HFFc6 (cell line): ENCODE measurements at regions not wholly inside any gene's neighbourhood (a gene's known extent, or its start where the extent isn't known, plus 50 kb on each side); places are given as distances from the start of the nearest gene placed in this dataset.
A peak's percentile ranks its signal among the peaks of the same experiment; 100 is the strongest.
"Not testable (repeated sequence)": the region's sequence is repeated elsewhere in the genome, so short reads cannot be mapped to it uniquely, and the experiment has no call there.

Experiments
- DNase-seq: peaks from one replicate; pipeline ENCODE4 v3.0.0-alpha.2; 2018
- H3K27ac Mint-ChIP-seq: 2 replicates; pipeline ENCODE4 v1.8.0; 2020; ENCODE audit warnings: mild to moderate bottlenecking, mixed read lengths
- H3K27me3 Mint-ChIP-seq: 2 replicates; pipeline ENCODE4 v1.8.0; 2021; ENCODE audit warnings: mild to moderate bottlenecking, moderate library complexity, mixed read lengths; ENCODE audit not compliant: insufficient read depth
- H3K36me3 Mint-ChIP-seq: 2 replicates; pipeline ENCODE4 v1.8.0; 2021; ENCODE audit warnings: low read depth, mixed read lengths
- H3K4me1 Mint-ChIP-seq: 2 replicates; pipeline ENCODE4 v1.8.0; 2020; ENCODE audit warnings: low read depth, mixed read lengths
- H3K4me3 Mint-ChIP-seq: 2 replicates; pipeline ENCODE4 v1.8.0; 2020; ENCODE audit warnings: mild to moderate bottlenecking, moderate library complexity, mixed read lengths
- H3K9me3 Mint-ChIP-seq: 2 replicates; pipeline ENCODE4 v1.8.0; 2020; ENCODE audit warnings: mild to moderate bottlenecking, mixed read lengths

DNA sequence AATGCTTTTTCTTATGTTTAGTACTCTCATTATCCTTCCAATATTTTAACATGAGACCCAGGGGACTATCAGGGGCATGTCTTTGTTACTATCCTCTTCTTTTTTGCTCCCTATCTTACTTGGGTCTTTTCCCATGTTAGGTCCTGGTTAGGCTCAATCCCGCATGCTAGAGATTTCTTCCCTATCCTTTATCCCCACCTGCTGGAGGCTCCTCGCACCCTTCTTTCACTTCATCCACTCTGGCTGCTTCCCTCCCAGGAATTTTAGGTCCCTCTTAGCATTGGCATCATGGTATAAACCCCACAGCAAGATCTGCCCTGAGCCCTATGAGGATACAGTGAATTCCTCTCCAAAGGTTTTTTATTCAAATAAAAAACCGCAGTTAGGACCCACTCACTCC, 567.3 kb downstream of the ANKRD30B start:
- not testable (repeated sequence) for H3K36me3 Mint-ChIP-seq, H3K27me3 Mint-ChIP-seq, H3K4me3 Mint-ChIP-seq, H3K27ac Mint-ChIP-seq, DNase-seq, H3K9me3 Mint-ChIP-seq, H3K4me1 Mint-ChIP-seq

- H3K27me3 Mint-ChIP-seq, H3K4me1 Mint-ChIP-seq, H3K36me3 Mint-ChIP-seq, H3K4me3 Mint-ChIP-seq, DNase-seq, H3K9me3 Mint-ChIP-seq, H3K27ac Mint-ChIP-seq: not testable (repeated sequence)
Observed at GRCh38 chr18:15318655-15319054, 570.7 kb downstream of the ANKRD30B start.

GRCh38 chr18:15329713-15330112, 581.7 kb downstream of the ANKRD30B start:
- not testable (repeated sequence) for H3K4me1 Mint-ChIP-seq, H3K27me3 Mint-ChIP-seq, H3K27ac Mint-ChIP-seq, H3K4me3 Mint-ChIP-seq, DNase-seq, H3K9me3 Mint-ChIP-seq, H3K36me3 Mint-ChIP-seq

GRCh38 chr18:15330149-15330548, 582.2 kb downstream of the ANKRD30B start:
- H3K27me3 Mint-ChIP-seq, H3K9me3 Mint-ChIP-seq, H3K36me3 Mint-ChIP-seq, H3K27ac Mint-ChIP-seq, H3K4me1 Mint-ChIP-seq, DNase-seq, H3K4me3 Mint-ChIP-seq: not testable (repeated sequence)

- H3K9me3 Mint-ChIP-seq, H3K4me1 Mint-ChIP-seq, H3K27me3 Mint-ChIP-seq, H3K36me3 Mint-ChIP-seq, DNase-seq, H3K27ac Mint-ChIP-seq, H3K4me3 Mint-ChIP-seq: not testable (repeated sequence)
Observed at GRCh38 chr18:15330600-15330999, 582.6 kb downstream of the ANKRD30B start.

DNA sequence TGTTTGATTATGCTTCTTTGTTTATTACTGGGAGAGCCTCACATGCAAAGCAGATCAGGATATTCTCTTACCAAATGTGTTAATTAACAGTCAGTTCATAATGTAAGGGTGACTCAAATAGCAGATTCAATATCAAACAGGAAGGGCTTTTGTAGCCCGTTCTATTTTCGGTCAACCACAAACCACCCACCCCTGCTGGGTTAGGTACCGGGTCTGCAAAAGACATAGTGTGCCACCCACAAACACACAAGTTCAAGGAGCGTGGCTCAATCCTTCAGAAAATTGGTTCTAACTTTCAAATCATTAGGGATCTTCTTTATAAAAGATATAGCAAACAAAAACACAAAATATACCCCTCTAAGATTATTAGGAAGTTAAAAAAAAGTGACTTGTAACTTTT, 627.7 kb downstream of the ANKRD30B start:
- H3K27ac Mint-ChIP-seq, H3K4me3 Mint-ChIP-seq, H3K4me1 Mint-ChIP-seq, H3K27me3 Mint-ChIP-seq, H3K9me3 Mint-ChIP-seq, H3K36me3 Mint-ChIP-seq, DNase-seq: not testable (repeated sequence)

DNA sequence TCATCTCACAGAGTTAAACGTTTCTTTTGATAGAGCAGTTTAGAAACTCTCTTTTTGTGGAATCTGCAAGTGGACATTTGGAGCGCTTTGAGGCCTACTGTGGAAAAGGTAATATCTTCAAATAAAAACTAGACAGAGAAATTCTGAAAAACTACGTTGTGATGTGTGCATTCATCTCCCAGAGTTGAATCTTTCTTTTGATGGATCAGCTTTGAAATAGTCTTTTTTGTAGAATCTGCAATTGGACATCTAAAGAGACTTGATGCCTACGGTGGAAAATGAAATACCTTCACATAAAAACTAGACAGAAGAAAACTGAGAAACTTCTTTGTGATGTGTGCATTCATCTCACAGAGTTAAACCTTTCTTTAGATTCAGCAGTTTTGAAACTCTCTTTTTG, 659.9 kb downstream of the ANKRD30B start:
- not testable (repeated sequence) for H3K27me3 Mint-ChIP-seq, H3K27ac Mint-ChIP-seq, H3K9me3 Mint-ChIP-seq, H3K4me1 Mint-ChIP-seq, H3K36me3 Mint-ChIP-seq, H3K4me3 Mint-ChIP-seq
- DNase-seq, result peak; percentile 7
